Posterior cingulate gyrus (tissue), 11 donors: ENCODE measurements at regions not wholly inside any gene's neighbourhood (a gene's known extent, or its start where the extent isn't known, plus 50 kb on each side); places are given as distances from the start of the nearest gene placed in this dataset.
"Not testable (repeated sequence)": the region's sequence is repeated elsewhere in the genome, so short reads cannot be mapped to it uniquely, and the experiment has no call there.

Experiments used
- DNase-seq, 10 donors: peaks; one replicate each; pipeline versions ENCODE4 v3.0.0 to v3.0.0-alpha.2; 2020 to 2021; ENCODE audit warnings: mixed read lengths in 3 of 10
- intact Hi-C: fragments of 100-400 bp; cut with DNase I; formaldehyde crosslinking; loops from one replicate; pipeline ENCODE4 v1.15.1; 2023

- DNase-seq, result no peak
- intact Hi-C loops, result no loop called here
Measured at GRCh38 chr2:185984670-185985069, 246.1 kb downstream of the FSIP2 start.

- DNase-seq, intact Hi-C loops: not testable (repeated sequence)
Measured at GRCh38 chr2:185988907-185989306, 250.3 kb downstream of the FSIP2 start.

- intact Hi-C loops, result no loop called here
- DNase-seq, result no peak
Measured at GRCh38 chr2:185990861-185991525, 252.4 kb downstream of the FSIP2 start.

- intact Hi-C loops, result no loop called here
Measured at GRCh38 chr2:185998562-185999070, 260.0 kb downstream of the FSIP2 start.

GRCh38 chr2:186009341-186009740, 270.7 kb downstream of the FSIP2 start:
- intact Hi-C loops, result no loop called here
- DNase-seq, result no peak

More at GRCh38 chr2:185998562-185999070, 260.0 kb downstream of the FSIP2 start:
- DNase-seq, result no peak

- DNase-seq, result no peak
- intact Hi-C loops, result no loop called here
Measured at GRCh38 chr2:186017278-186017677, 278.7 kb downstream of the FSIP2 start.

- intact Hi-C loops, result no loop called here
- DNase-seq, result no peak
Measured at GRCh38 chr2:186024921-186025320, 286.3 kb downstream of the FSIP2 start.

GRCh38 chr2:186027922-186028321, 289.3 kb downstream of the FSIP2 start:
- DNase-seq, result no peak
- intact Hi-C loops, result no loop called here

GRCh38 chr2:186031229-186031628, 292.6 kb downstream of the FSIP2 start:
- intact Hi-C loops, result no loop called here
- DNase-seq, result no peak

GRCh38 chr2:186032102-186032738, 293.6 kb downstream of the FSIP2 start:
- DNase-seq, result no peak
- intact Hi-C loops, result no loop called here

- intact Hi-C loops, result no loop called here
- no peak for DNase-seq
Measured at GRCh38 chr2:186032930-186033329, 294.3 kb downstream of the FSIP2 start.

GRCh38 chr2:186033541-186033940, 294.9 kb downstream of the FSIP2 start:
- DNase-seq, result no peak
- intact Hi-C loops, result no loop called here

GRCh38 chr2:186036862-186037449, 298.4 kb downstream of the FSIP2 start:
- intact Hi-C loops, result no loop called here
- no peak for DNase-seq

GRCh38 chr2:186042207-186043028, 303.8 kb downstream of the FSIP2 start:
- intact Hi-C loops, result no loop called here
- DNase-seq, result peak in 2 of 10 donors; percentile 43 to 55

- DNase-seq, result no peak
- intact Hi-C loops, result no loop called here
Measured at GRCh38 chr2:186044761-186045160, 306.2 kb downstream of the FSIP2 start.

GRCh38 chr2:186052930-186053329, 314.3 kb downstream of the FSIP2 start:
- no peak for DNase-seq
- intact Hi-C loops, result no loop called here

GRCh38 chr2:186058614-186059013, 320.0 kb downstream of the FSIP2 start:
- DNase-seq, result no peak

GRCh38 chr2:186059096-186059495, 320.5 kb downstream of the FSIP2 start:
- intact Hi-C loops, result no loop called here
- no peak for DNase-seq

More at GRCh38 chr2:186058614-186059013, 320.0 kb downstream of the FSIP2 start:
- intact Hi-C loops, result no loop called here

- DNase-seq, result no peak
- intact Hi-C loops, result no loop called here
Measured at GRCh38 chr2:186060744-186061440, 322.3 kb downstream of the FSIP2 start.

GRCh38 chr2:186064507-186064906, 325.9 kb downstream of the FSIP2 start:
- DNase-seq, result no peak
- intact Hi-C loops, result no loop called here
